ENCODE measurements at regions not wholly inside any gene's neighbourhood (a gene's known extent, or its start where the extent isn't known, plus 50 kb on each side); places are given as distances from the start of the nearest gene placed in this dataset.

GRCh38 chr12:107344035-107344808 lies 250.9 kb upstream of the CRY1 start:
- Histone ChIP-seq H3K27me3 (no peaks in the 10 kb centered on the region), H3K4me3 (no peak overlapping the region), H3K36me3 (no peaks in the 10 kb centered on the region), H3K9me3 (no peaks in the 10 kb centered on the region)
- DNase-seq, result peak; percentile 69

GRCh38 chr12:107347261-107347660 lies 253.9 kb upstream of the CRY1 start:
- Histone ChIP-seq H3K4me3 (no peak overlapping the region), H3K36me3 (no peaks in the 10 kb centered on the region), H3K9me3 (no peaks in the 10 kb centered on the region), H3K27me3 (no peaks in the 10 kb centered on the region)
- no peak for DNase-seq

- Histone ChIP-seq H3K9me3 (no peaks in the 10 kb centered on the region), H3K27me3 (no peaks in the 10 kb centered on the region), H3K4me3 (no peak overlapping the region), H3K36me3 (no peaks in the 10 kb centered on the region)
- peak; percentile 87 for DNase-seq
Observed at GRCh38 chr12:107349008-107349747, 255.8 kb upstream of the CRY1 start.

- no peaks in the 10 kb centered on the region for H3K9me3 ChIP-seq
- DNase-seq, result no peak
- no peak overlapping the region for H3K4me3 ChIP-seq
- H3K27me3 ChIP-seq, result no peaks in the 10 kb centered on the region
- no peaks in the 10 kb centered on the region for H3K36me3 ChIP-seq
Observed at GRCh38 chr12:107349839-107350238, 256.5 kb upstream of the CRY1 start.

GRCh38 chr12:107351109-107351508 lies 257.8 kb upstream of the CRY1 start:
- Histone ChIP-seq H3K4me3 (no peak overlapping the region), H3K9me3 (no peaks in the 10 kb centered on the region), H3K27me3 (no peaks in the 10 kb centered on the region), H3K36me3 (no peaks in the 10 kb centered on the region)
- DNase-seq, result no peak

GRCh38 chr12:107351713-107352112 lies 258.4 kb upstream of the CRY1 start:
- no peaks in the 10 kb centered on the region for H3K27me3 ChIP-seq
- H3K4me3 ChIP-seq, result no peak overlapping the region
- DNase-seq, result no peak
- H3K9me3 ChIP-seq, result no peaks in the 10 kb centered on the region
- H3K36me3 ChIP-seq, result no peaks in the 10 kb centered on the region

- H3K4me3 ChIP-seq, result no peak overlapping the region
- H3K27me3 ChIP-seq, result no peaks in the 10 kb centered on the region
- H3K9me3 ChIP-seq, result no peaks in the 10 kb centered on the region
- H3K36me3 ChIP-seq, result no peaks in the 10 kb centered on the region
- no peak for DNase-seq
Observed at GRCh38 chr12:107352347-107353081, 259.2 kb upstream of the CRY1 start.

- no peak overlapping the region for H3K4me3 ChIP-seq
- no peak for DNase-seq
- no peaks in the 10 kb centered on the region for H3K36me3 ChIP-seq
- no peaks in the 10 kb centered on the region for H3K9me3 ChIP-seq
- no peaks in the 10 kb centered on the region for H3K27me3 ChIP-seq
Observed at GRCh38 chr12:107353312-107353711, 260.0 kb upstream of the CRY1 start.

GRCh38 chr12:107355004-107355565 lies 261.7 kb upstream of the CRY1 start:
- Histone ChIP-seq H3K36me3 (no peaks in the 10 kb centered on the region), H3K9me3 (no peaks in the 10 kb centered on the region), H3K27me3 (no peaks in the 10 kb centered on the region), H3K4me3 (no peak overlapping the region)
- DNase-seq, result no peak

GRCh38 chr12:107355612-107356011 lies 262.3 kb upstream of the CRY1 start:
- H3K4me3 ChIP-seq, result no peak overlapping the region
- no peaks in the 10 kb centered on the region for H3K9me3 ChIP-seq
- no peaks in the 10 kb centered on the region for H3K27me3 ChIP-seq
- H3K36me3 ChIP-seq, result no peaks in the 10 kb centered on the region
- DNase-seq, result no peak

GRCh38 chr12:107356266-107356936 lies 263.1 kb upstream of the CRY1 start:
- Histone ChIP-seq H3K9me3 (no peaks in the 10 kb centered on the region), H3K4me3 (no peak overlapping the region), H3K36me3 (no peaks in the 10 kb centered on the region), H3K27me3 (no peaks in the 10 kb centered on the region)
- peak; percentile 69 for DNase-seq

GRCh38 chr12:107356937-107357295 lies 263.6 kb upstream of the CRY1 start:
- Histone ChIP-seq H3K4me3 (no peak overlapping the region), H3K27me3 (no peaks in the 10 kb centered on the region), H3K36me3 (no peaks in the 10 kb centered on the region), H3K9me3 (no peaks in the 10 kb centered on the region)
- no peak for DNase-seq

- DNase-seq, result peak; percentile 58
- no peaks in the 10 kb centered on the region for H3K36me3 ChIP-seq
Observed at GRCh38 chr12:107359382-107359781, 266.0 kb upstream of the CRY1 start.

GRCh38 chr12:107360033-107360432 lies 266.7 kb upstream of the CRY1 start:
- DNase-seq, result no peak
- H3K27me3 ChIP-seq, result no peaks in the 10 kb centered on the region
- no peaks in the 10 kb centered on the region for H3K9me3 ChIP-seq
- H3K36me3 ChIP-seq, result no peaks in the 10 kb centered on the region
- H3K4me3 ChIP-seq, result no peak overlapping the region

More at GRCh38 chr12:107359382-107359781, 266.0 kb upstream of the CRY1 start:
- Histone ChIP-seq H3K27me3 (no peaks in the 10 kb centered on the region), H3K9me3 (no peaks in the 10 kb centered on the region), H3K4me3 (no peak overlapping the region)

- Histone ChIP-seq H3K27me3 (no peaks in the 10 kb centered on the region), H3K36me3 (no peaks in the 10 kb centered on the region), H3K4me3 (no peak overlapping the region), H3K9me3 (no peaks in the 10 kb centered on the region)
- no peak for DNase-seq
Observed at GRCh38 chr12:107360482-107360881, 267.1 kb upstream of the CRY1 start.

- no peaks in the 10 kb centered on the region for H3K27me3 ChIP-seq
- H3K9me3 ChIP-seq, result no peaks in the 10 kb centered on the region
- no peaks in the 10 kb centered on the region for H3K36me3 ChIP-seq
- no peak for DNase-seq
- no peak overlapping the region for H3K4me3 ChIP-seq
Observed at GRCh38 chr12:107361970-107362369, 268.6 kb upstream of the CRY1 start.

GRCh38 chr12:107362960-107363359 lies 269.6 kb upstream of the CRY1 start:
- Histone ChIP-seq H3K4me3 (no peak overlapping the region), H3K27me3 (no peaks in the 10 kb centered on the region), H3K9me3 (no peaks in the 10 kb centered on the region), H3K36me3 (no peaks in the 10 kb centered on the region)
- DNase-seq, result no peak
